ENCODE measurements at regions not wholly inside any gene's neighbourhood (a gene's known extent, or its start where the extent isn't known, plus 50 kb on each side); places are given as distances from the start of the nearest gene placed in this dataset.
"Not testable (repeated sequence)": the region's sequence is repeated elsewhere in the genome, so short reads cannot be mapped to it uniquely, and the experiment has no call there.

DNA sequence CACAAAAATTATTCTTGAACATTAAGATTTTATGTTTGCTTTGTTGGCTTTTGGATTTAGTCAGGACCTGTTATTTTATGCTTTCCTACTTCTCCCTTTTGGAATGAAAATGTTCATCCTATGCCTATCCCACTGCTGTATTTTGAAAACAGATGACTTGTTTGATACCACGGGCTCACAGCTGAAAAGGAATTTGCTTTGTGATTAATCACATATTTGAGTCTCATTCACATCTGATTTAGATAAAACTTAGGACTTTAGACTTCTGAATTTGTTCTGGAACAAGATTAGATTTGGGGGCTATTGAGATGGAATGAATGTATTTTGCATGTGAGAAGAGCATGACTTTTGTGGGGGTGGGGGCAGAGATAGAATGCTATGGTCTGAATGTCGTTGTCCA is 1012.6 kb downstream of the CDH11 start:
- DNase-seq (ENCODE audit: low spot score), result no peak

DNA sequence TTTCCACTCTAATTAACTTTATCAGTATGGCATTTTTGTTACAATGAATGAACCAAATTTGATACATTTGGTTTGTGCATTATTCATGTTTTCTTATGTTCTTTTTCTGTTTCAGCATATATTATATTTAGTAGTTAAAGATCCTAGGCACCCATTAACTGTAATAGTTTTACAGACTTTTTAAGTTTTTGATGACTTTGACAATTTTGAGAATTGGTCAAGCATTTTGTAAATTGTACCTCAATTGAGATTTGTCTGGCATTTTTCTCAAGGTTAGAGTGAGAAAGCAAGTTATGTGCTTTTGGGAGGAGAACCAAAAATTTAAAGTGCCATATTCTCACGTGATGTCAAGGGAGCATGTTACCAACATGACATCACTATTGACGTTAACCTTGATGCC is 1019.2 kb downstream of the CDH11 start:
- no peak for DNase-seq (ENCODE audit: low spot score)

DNA sequence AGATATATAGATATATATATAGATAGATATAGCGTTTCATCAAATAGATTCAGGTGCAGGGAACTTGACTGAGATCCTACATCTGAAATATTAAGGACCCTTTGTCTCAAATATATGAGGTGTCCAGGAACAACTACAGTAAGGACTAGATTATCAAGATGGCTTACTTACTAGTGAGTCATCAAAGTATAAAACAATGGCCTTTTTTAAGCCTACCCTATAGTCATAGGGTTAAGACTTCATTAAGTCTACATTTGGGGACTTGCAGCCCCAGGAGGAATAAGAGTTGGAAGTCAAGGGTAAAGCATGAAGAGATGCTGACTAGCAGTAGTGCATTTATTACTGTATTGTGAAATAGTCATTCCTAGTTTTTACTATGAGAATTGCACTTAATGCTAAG is 1023.4 kb downstream of the CDH11 start:
- no peak for DNase-seq (ENCODE audit: low spot score)

DNA sequence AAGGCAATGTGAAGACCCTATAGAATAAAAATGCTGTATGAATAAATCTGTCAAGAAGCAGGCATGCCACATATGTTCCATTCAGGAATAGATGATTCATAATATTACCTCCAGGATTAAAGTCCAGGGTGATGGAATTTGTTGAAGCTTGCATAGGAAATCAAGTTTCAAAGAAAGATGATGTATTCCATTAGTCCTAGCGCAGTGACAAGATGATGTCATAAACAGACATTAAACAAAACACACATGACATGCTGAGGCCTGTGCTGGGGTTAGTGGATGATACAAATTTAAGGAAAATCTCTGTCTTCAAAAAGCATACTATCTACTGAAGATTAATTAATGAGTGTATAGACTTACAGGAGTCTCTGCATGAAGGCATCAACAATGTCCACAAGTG is 1025.2 kb downstream of the CDH11 start:
- no peak for DNase-seq (ENCODE audit: low spot score)

DNA sequence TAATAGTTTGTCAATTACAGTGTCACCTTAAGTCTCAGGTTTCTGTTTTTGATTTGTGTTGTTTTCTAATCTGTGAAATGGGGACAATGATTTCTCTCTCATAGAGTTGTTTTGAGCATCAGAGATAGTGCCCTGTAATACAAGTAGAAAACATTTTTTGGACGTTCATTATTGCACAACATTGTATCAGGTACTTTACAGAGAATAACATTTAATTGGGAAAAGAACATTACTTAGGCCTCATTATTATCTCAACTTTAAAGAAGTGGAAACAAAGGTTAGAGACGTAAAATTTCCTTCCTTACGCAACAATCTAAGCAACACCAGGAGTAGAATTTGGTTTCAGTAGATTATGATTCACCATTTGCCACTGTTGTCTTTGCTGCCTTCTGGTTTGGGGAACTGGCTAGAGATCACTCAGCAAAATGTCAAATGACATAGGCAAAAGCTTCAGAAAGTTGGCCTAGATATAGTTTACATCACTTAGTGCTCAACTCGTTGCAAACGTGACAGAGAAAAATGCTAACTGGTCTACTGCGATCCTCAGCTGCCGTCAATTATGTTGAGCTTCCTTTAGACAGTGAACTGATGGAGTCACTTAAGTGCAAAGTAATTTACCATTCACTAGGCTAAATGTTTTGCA is 1026.8 kb downstream of the CDH11 start:
- no peak for DNase-seq (ENCODE audit: low spot score)

DNA sequence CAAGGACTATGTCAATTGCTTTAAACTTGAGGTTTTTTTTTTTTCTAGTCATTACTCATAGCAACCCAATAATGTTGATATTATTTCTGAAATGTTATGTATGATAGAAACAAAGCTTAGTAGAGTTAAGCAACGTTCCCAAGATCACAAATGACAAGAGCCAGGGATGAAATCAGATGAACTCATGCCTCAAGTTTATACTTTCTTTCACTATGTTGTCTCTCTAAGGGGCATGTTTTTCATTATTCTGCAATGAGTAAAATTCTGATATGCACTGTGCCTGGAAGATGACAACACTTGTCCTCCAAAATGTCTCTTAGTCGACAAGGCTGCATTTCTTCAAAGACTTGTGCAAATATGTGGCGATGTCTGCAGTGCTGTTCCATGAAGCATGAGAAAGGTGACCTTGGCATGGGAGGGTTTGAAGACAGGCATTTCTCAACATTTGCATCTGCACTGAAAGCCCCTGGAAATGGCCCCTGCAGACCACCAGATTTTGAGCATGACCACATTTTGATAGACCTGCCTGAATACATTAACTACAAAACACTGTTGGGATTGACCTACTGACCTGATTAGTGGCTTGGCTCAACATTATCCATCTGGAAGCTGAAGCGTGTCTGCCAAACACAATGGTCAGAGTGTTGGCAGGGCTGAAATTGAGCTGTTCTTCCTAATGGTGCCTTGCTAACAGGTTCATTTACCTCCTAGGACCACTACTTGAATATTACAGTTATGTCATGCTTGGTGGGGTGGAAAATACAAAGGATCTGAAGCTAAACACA is 1027.5 kb downstream of the CDH11 start:
- no peak for DNase-seq (ENCODE audit: low spot score)

DNA sequence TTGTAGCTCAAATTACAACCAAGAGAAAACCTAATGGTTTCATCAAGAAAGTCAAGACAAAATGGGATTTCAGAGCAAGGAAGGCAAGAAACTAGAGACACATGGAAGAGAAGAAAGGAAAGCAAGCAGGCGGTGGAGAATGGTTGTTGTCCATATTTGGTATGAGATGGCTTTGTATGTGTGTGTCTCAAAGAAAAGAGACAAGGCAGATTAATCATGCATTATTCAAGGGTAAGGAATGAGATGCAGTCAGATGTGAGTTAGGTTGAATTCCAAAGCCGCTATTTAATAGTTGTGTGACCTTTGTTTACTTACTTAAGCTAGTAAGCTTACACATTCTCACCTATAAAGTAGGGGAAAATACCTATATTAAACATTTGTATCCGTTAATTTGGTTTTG is 1029.6 kb downstream of the CDH11 start:
- no peak for DNase-seq (ENCODE audit: low spot score)

DNA sequence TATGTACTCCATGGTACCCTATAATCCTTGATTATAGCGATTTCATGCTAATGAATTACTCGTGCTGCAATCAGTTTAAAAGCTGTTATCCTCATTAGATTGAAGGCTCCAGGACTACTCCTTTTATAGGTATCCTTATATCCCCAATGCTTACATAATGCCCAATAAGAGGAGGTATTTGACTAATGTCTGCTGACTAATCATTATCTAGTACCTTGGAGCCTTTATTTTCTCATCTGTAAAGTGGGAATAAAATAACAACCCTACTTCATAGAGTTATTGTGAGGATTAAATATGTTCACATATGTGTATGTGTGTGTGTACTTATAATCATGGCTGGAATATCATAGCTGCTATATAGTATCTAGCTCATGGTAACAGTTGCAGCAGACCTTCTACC is 1031.5 kb downstream of the CDH11 start:
- no peak for DNase-seq (ENCODE audit: low spot score)

DNA sequence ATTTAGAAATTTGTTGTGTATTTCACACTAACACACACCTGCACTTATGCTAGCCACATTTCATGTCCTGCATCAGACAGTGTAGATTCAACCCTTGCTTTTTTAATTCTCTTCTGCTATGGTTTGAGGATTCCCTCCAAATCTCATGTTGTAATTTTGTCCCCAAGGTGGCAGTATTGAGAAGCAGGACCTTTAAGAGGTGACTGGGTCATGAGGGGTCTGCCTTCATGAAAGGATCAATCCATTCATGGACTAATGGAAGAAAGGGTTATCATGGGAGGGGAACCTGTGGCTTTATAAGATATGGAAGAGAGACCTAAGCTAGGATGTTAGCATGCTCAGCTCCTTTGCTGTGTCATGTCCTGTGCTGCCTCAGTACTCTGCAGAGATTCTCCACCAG is 1032.2 kb downstream of the CDH11 start:
- peak; percentile 3 for DNase-seq (ENCODE audit: low spot score)

DNA sequence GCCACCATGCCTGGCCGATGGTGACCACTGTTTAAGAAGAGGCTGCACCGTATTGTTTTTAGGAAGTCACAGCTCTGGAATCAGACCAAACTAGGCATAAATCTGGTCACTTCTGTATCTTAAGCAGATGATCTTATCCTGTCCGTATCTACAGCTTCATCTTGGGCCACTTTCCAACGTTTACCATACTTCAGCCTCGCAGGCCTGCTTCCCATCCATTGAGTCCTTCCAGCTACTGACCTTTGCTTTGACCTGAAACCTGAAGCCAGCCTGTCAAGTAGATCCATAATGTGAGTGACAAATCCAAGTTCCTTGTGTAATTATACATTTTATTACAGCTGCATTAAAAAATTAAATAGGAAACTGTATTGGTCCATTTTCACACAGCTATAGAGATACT is 1033.0 kb downstream of the CDH11 start:
- no peak for DNase-seq (ENCODE audit: low spot score)

DNA sequence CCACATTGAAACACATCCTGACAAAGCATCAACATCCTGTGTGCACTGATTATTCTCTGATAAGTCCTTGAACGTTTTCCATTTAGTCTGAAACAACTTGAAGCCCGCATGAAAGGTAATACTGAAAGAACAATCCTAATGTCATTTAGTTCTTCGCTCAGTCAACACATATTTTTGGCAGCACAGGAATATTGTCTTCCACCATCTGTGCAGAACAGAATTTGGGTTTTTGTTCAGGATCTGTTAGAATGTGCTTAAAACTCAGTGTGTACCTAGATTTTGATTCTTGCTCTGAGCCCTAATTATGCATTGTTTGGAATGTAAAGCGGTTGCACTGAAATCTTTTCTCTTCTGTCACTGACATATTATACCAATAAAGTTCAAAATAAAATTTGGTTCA is 1036.6 kb downstream of the CDH11 start:
- no peak for DNase-seq (ENCODE audit: low spot score)

DNA sequence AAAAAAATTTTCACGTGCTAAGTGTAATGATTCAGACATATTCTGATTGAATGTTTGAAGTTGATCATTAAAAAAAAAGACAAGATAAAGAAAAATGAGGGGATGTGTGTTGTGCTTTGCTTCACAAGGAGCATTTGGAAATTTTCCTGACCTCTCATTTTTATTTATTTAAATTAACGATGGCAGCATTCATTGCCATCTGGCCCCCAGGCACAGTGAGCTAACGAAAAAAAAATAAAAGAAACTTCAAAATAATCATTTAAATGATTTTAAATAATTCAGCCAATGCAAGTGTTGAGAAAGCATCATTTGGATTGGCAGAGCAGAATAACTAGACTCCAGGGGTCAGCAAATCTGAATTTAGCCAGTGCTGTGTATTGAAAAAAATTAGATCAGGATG is 1037.2 kb downstream of the CDH11 start:
- no peak for DNase-seq (ENCODE audit: low spot score)

DNA sequence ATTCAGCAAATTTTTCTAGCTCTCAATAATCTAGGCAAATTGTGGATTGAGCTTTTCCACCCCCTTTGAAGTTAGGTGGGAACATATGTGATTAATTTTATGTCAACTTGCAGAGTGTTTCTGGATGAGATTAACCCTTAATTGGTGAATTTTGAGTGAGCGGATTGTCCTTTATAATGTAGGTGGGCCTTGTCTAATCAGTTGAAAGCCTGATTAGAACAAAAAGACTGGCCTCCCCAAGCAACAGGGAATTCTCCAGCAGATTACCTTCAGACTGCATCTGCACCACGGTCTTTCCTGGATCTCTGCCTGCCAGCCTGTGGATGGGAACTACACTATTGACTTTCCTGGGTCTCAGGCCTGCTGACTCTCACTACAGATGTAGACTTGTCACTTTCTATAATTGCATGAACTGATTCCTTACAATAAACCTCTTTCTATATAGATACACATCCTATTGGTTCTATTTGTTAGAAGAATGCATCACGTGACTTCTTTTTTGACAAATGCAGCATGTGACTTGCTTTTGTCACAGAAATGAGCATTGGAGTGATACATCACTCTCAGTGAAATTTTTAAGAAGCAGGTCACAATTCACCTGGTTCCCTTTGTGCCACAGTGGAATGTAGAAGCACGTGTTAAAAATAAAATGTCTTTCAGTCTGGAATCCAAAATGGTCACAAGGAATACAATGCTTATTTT is 1038.3 kb downstream of the CDH11 start:
- DNase-seq (ENCODE audit: low spot score), result no peak

DNA sequence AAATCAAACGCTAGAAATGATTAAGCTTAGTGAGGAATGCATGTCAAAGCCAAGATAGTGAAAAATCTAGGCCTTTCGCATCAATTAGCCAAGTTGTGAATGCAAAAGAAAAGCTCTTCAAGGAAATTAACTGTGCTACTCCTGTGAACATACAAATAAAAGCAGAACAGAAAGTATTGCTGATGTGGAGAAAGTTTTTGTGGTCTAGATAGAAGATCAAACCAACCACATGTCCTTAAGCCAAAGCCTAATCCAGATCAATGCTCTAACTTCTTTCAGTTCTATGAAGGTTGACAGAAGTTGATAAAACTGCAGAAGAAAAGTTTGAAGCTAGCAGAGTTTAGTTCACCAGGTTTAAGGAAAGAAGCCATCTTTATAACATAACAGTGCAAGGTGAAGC is 1044.6 kb downstream of the CDH11 start:
- no peak for DNase-seq (ENCODE audit: low spot score)

DNA sequence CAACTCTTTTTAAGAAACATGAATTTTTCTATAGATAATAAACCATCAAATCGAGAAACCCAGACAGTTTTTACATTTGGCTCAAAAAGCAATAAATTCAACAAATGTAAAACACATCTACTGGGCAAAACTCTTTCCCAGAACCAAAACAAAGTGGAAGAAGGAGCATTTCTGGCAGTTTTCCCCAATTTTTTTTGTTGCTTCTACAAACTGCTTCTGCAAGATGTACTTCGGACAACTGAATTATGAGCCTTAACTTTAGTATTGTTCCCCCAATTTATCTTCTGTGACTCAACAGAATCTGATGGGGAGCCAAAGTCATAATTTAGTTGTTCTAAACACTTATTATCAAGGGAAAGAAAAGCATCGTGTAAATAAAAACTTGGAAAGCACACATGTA is 1047.2 kb downstream of the CDH11 start:
- DNase-seq (ENCODE audit: low spot score), result no peak

DNA sequence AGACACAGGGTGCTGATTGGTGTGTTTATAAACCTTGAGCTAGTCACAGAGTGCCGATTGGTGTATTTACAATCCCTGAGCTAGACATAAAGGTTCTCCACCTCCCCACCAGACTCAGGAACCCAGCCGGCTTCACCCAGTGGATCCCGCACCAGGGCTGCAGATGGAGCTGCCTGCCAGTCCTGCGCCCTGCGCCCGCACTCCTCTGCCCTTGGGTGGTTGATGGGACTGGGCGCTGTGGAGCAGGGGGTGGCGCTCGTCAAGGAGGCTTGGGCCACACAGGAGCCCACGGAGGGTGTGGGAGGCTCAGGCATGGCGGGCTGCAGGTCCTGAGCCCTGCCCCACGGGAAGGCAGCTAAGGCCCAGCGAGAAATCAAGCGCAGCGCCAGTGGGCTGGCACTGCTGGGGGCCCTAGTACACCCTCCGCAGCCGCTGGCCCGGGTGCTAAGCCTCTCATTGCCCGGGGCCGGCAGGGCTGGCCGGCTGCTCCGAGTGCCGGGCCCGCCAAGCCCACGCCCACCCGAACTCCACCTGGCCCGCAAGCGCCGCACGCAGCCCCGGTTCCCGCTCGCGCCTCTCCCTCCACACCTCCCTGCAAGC is 1049.6 kb downstream of the CDH11 start:
- DNase-seq (ENCODE audit: low spot score), result not testable (repeated sequence)

DNA sequence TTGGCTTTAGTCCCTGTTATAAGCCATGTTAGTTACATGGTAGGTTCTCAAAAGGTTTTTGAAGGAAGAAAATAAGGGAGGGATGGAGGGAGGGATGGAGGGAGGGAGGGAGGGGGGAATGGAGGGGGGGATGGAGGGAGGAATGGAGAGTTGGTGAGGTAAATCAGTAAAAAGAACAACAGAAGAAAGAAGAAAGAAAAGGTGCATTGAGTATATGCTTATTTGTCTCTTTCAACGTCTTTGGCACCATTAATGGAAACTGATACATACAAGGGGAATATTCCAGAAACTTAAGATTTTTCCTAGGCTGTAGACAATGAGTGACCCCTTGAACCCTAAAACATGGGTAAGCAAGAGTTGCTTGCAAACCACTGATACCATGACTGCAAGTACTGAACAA is 1056.3 kb downstream of the CDH11 start:
- no peak for DNase-seq (ENCODE audit: low spot score)

DNA sequence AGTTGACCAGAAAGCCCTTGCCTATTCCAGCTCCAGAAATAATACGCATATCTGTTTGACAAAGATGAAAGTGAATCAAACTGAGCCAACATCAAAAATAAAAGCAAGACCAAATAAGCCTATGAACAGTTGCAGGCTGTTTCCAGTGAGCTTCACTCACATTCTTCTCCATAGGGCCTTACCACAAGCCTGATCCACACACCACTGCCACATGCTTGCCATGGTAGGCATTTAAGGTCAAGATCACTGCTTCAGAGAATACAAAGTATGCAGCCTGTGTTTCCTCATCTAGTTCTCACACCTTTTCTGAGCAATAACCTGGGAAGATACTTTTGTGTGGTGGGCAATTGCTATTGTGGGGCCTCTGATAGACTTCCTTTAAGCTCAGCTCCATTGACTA is 1060.2 kb downstream of the CDH11 start:
- DNase-seq (ENCODE audit: low spot score), result no peak

DNA sequence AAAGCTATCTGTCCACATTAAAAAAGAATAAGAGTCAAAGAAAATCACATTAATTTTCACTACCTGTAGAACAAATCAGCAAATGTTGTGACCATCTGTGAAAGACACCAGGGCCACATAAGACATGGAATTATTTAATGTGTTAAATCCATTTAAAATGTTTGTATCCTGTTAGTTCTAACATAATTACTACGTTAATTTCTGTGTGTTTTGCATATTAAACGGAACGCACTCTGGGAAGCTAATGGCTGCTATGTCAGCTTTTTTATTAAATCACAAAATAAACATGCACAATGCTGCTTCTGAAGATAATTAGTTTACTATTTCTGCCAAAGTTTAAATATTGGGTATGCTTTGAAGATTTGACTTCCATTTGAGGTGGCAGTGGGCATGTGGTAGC is 1061.2 kb downstream of the CDH11 start:
- DNase-seq (ENCODE audit: low spot score), result no peak

DNA sequence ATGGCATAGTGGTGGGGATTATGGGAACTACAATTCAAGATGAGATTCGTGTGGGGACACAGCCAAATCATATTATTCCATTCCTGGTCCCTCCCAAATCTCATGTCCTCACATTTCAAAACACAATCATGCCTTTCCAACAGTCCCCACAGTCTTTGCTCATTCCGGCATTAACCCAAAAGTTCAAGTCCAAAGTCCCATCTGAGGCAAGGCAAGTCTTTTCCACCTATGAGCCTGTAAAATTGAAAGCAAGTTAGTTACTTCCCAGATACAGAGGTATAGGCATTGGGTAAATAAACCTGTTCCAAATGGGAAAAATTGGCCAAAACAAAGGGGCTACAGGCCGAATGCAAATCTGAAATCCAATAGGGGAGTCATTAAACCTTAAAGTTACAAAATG is 1063.2 kb downstream of the CDH11 start:
- DNase-seq (ENCODE audit: low spot score), result no peak

DNA sequence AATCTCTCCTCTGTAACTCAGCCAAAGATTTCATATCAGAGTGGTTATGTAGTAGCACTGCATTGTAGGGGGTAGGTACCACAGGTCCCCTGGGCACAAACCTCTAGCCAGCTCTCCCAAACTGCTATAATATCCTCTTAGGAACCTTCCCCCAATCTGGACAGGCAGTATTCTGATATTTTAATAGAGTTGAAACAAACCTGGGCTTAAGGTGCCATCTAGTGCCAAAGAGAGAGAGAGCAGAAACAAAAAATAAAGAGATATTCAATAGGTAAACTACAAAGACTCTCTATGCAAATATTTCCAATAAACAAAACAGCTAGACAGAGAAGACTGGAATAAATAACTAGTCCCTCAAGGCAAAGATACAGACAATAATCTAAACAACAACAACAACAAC is 1070.0 kb downstream of the CDH11 start:
- no peak for DNase-seq (ENCODE audit: low spot score)

DNA sequence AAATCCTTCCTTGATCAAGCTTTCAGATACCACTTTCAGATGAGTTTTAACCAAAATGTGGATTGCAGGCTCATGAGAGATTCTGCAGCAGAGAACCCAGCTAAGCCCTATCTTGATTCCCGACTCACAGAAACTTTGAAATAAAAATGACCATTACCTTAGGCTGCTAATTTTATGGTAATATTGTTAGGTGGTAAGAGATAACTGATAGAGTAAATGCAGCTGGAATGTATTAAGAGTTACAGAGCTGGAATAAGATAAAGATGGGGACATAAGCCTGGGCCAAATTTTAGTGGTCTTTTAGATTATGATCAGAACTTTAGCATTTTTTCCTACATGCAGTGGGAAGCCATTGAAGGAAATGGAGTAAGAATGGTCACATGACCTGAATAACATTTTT is 1074.0 kb downstream of the CDH11 start:
- DNase-seq (ENCODE audit: low spot score), result no peak

DNA sequence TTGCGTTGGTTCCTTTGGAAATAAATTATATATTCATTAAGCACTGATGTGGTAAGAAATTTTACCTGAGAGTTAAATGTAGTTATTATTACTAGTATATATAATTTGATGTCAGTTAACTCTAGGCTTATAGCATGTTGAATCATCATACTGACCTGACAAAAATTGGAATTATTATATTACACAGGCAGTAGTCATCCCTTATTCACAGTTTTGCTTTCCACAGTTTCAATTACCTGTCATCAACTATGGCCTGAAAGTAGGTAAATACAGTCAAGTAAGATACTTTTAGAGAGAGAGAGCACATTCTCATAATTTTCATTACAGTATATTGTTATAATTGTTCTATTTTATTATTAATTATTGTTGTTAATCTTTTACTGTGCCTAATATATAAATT is 1074.7 kb downstream of the CDH11 start:
- DNase-seq (ENCODE audit: low spot score), result no peak
